H1 (cell line): ENCODE measurements at regions not wholly inside any gene's neighbourhood (a gene's known extent, or its start where the extent isn't known, plus 50 kb on each side); places are given as distances from the start of the nearest gene placed in this dataset.

ENCODE experiments used
- HDAC2 ChIP-seq, 2 experiments: fragments of 300-600 bp in 1 of 2; sonication (generic) in 1 of 2; IDR thresholded peaks; 2 replicates each; pipeline ENCODE4 v1.6.1; 2011 to 2012; ENCODE audit warnings: low read depth in 2 of 2, low read length in 2 of 2, mild to moderate bottlenecking in 2 of 2, moderate library complexity in 2 of 2, borderline replicate concordance in 1 of 2, inconsistent platforms in 1 of 2
- TEAD4 ChIP-seq: IDR thresholded peaks from 2 replicates; pipeline ENCODE4 v1.6.1; 2012; ENCODE audit warnings: low read depth, low read length, inconsistent platforms, mixed read lengths
- ZNF274 ChIP-seq: IDR thresholded peaks from 2 replicates; pipeline ENCODE4 v1.7.0; 2012; ENCODE audit warnings: low read length, borderline replicate concordance; ENCODE audit errors: extremely low read depth

GRCh38 chr4:137361756-137362470 lies 170.4 kb downstream of the PCDH18 start (continued):
- TF ChIP-seq HDAC2 (IDR thresholded peaks at IDR 0.05; ENCODE audit: borderline replicate concordance in 1 of 2, low read depth in 2 of 2, low read length in 2 of 2), result no peak
- no peak for TF ChIP-seq ZNF274
- no peak for TF ChIP-seq TEAD4
